ENCODE measurements at regions not wholly inside any gene's neighbourhood (a gene's known extent, or its start where the extent isn't known, plus 50 kb on each side); places are given as distances from the start of the nearest gene placed in this dataset.
A peak's percentile ranks its signal among the peaks of the same experiment; 100 is the strongest.
"Not testable (repeated sequence)": the region's sequence is repeated elsewhere in the genome, so short reads cannot be mapped to it uniquely, and the experiment has no call there.

GRCh38 chr1:184832517-184832916 lies 77.9 kb upstream of the EDEM3 start:
- H3K9me3 Mint-ChIP-seq: peaks cover 10% of the 10 kb centered on the region

GRCh38 chr1:184829496-184829895 lies 74.8 kb upstream of the EDEM3 start:
- H3K4me3 Mint-ChIP-seq, ATAC-seq, H3K27ac Mint-ChIP-seq: not testable (repeated sequence)

More at GRCh38 chr1:184832517-184832916, 77.9 kb upstream of the EDEM3 start:
- Mint-ChIP-seq H3K27me3 (ENCODE audit: insufficient read depth, low read depth, poor library complexity) (no peaks in the 10 kb centered on the region), H3K36me3 (ENCODE audit: low read depth) (peaks cover 11% of the 10 kb centered on the region), H3K27ac (no peak overlapping the region), H3K4me3 (no peak overlapping the region), H3K4me1 (peaks cover 3% of the 10 kb centered on the region)
- no peak for ATAC-seq
- no peaks in the 10 kb centered on the region for H3K9me2 ChIP-seq (ENCODE audit: insufficient read depth)
- H3K4me2 ChIP-seq: no peak overlapping the region
- H2AFZ ChIP-seq: no peak overlapping the region
- no peaks in the 10 kb centered on the region for H3K36me3 ChIP-seq (ENCODE audit: insufficient read depth)
- H3K27me3 ChIP-seq (ENCODE audit: insufficient read depth): no peaks in the 10 kb centered on the region
- TF ChIP-seq ZNF114 (CRISPR knock-in tag; IDR thresholded peaks at IDR 0.05) (no peak), ETS1 (IDR thresholded peaks at IDR 0.05) (no peak), CTCF (conservative IDR thresholded peaks at IDR 0.05; ENCODE audit: low read depth in 2 of 2) (no peak)
- H4K20me1 ChIP-seq (replicated peaks; ENCODE audit: insufficient read depth): no peaks in the 10 kb centered on the region
- H3F3A ChIP-seq (replicated peaks; ENCODE audit: low read depth): no peaks in the 10 kb centered on the region
- H3K79me2 ChIP-seq (replicated peaks; ENCODE audit: insufficient read depth): no peaks in the 10 kb centered on the region
- no peaks in the 10 kb centered on the region for H3K4me1 ChIP-seq (ENCODE audit: insufficient read depth)
- no peak overlapping the region for H3K4me3 ChIP-seq
- H3K27ac ChIP-seq (ENCODE audit: low read depth): no peak overlapping the region
- no peak for DNase-seq (ENCODE audit: low spot score)

GRCh38 chr1:184828369-184828717 lies 73.7 kb upstream of the EDEM3 start:
- Histone ChIP-seq H3K9me2 (ENCODE audit: insufficient read depth) (no peaks in the 10 kb centered on the region), H4K20me1 (replicated peaks; ENCODE audit: insufficient read depth) (no peaks in the 10 kb centered on the region), H3K27me3 (ENCODE audit: insufficient read depth) (no peaks in the 10 kb centered on the region), H3K4me2 (no peak overlapping the region), H3K27ac (ENCODE audit: low read depth) (no peak overlapping the region), H3F3A (replicated peaks; ENCODE audit: low read depth) (no peaks in the 10 kb centered on the region), H3K36me3 (ENCODE audit: insufficient read depth) (no peaks in the 10 kb centered on the region), H3K4me1 (ENCODE audit: insufficient read depth) (no peaks in the 10 kb centered on the region), H2AFZ (no peak overlapping the region), H3K4me3 (no peak overlapping the region), H3K79me2 (replicated peaks; ENCODE audit: insufficient read depth) (no peaks in the 10 kb centered on the region)
- DNase-seq (ENCODE audit: low spot score): no peak
- peaks cover 3% of the 10 kb centered on the region for H3K4me1 Mint-ChIP-seq
- no peaks in the 10 kb centered on the region for H3K27me3 Mint-ChIP-seq (ENCODE audit: insufficient read depth, low read depth, poor library complexity)
- peak overlapping the region; percentile 14; the same call in 1 of the 2 replicates for H3K27ac Mint-ChIP-seq
- no peak overlapping the region for H3K4me3 Mint-ChIP-seq
- no peak for ATAC-seq
- H3K36me3 Mint-ChIP-seq (ENCODE audit: low read depth): no peaks in the 10 kb centered on the region; the same call in 2 of the 3 replicates
- H3K9me3 Mint-ChIP-seq: no peaks in the 10 kb centered on the region
- TF ChIP-seq ZNF331 (CRISPR knock-in tag; IDR thresholded peaks at IDR 0.05; ENCODE audit: low read depth): no peak
- TF ChIP-seq POLR2AphosphoS5 (IDR thresholded peaks at IDR 0.05; ENCODE audit: low read depth): no peak
- TF ChIP-seq CREB1 (CRISPR knock-in tag; IDR thresholded peaks at IDR 0.05; ENCODE audit: low read depth): no peak
- no peak for TF ChIP-seq ZNF462 (CRISPR knock-in tag; IDR thresholded peaks at IDR 0.05)

More at GRCh38 chr1:184829496-184829895, 74.8 kb upstream of the EDEM3 start:
- H3K4me1 ChIP-seq (ENCODE audit: insufficient read depth); DNase-seq (ENCODE audit: low spot score); H3K4me3 ChIP-seq; H3K9me3 Mint-ChIP-seq; H3F3A ChIP-seq (replicated peaks; ENCODE audit: low read depth); H3K27ac ChIP-seq (ENCODE audit: low read depth); H3K79me2 ChIP-seq (replicated peaks; ENCODE audit: insufficient read depth); H3K36me3 ChIP-seq (ENCODE audit: insufficient read depth); H3K36me3 Mint-ChIP-seq (ENCODE audit: low read depth); H3K27me3 Mint-ChIP-seq (ENCODE audit: insufficient read depth, low read depth, poor library complexity); H3K9me2 ChIP-seq (ENCODE audit: insufficient read depth); H4K20me1 ChIP-seq (replicated peaks; ENCODE audit: insufficient read depth); H3K27me3 ChIP-seq (ENCODE audit: insufficient read depth); H2AFZ ChIP-seq; H3K4me1 Mint-ChIP-seq; H3K4me2 ChIP-seq: not testable (repeated sequence)
